Fibroblast of villous mesenchyme (primary cell): ENCODE measurements at regions not wholly inside any gene's neighbourhood (a gene's known extent, or its start where the extent isn't known, plus 50 kb on each side); places are given as distances from the start of the nearest gene placed in this dataset. TPM values are rescaled to one million over a fixed set of nuclear protein-coding genes. Genes with fewer than 3 reads are reported as not detected.

ENCODE experiments used
- DNase-seq: peaks from one replicate; pipeline ENCODE4 v3.0.0-alpha.2; 2010; ENCODE audit warnings: low read depth
- H3K4me3 ChIP-seq: 2 replicates; pipeline ENCODE4 v1.5.1; 2011; ENCODE audit warnings: low read depth, mild to moderate bottlenecking, low read length
- small RNA-seq: library from RNA; depleted of rRNA; stranded (forward); fragments of <200 nt; gene quantifications from one replicate; pipeline ENCODE3, GENCODE V24; 2012
- TF ChIP-seq, protein P1 (sequence below): IDR thresholded peaks from 2 replicates; pipeline ENCODE4 v1.5.1; 2012; ENCODE audit warnings: low read depth, mild to moderate bottlenecking, low read length; ENCODE audit not compliant: insufficient read depth

DNA sequence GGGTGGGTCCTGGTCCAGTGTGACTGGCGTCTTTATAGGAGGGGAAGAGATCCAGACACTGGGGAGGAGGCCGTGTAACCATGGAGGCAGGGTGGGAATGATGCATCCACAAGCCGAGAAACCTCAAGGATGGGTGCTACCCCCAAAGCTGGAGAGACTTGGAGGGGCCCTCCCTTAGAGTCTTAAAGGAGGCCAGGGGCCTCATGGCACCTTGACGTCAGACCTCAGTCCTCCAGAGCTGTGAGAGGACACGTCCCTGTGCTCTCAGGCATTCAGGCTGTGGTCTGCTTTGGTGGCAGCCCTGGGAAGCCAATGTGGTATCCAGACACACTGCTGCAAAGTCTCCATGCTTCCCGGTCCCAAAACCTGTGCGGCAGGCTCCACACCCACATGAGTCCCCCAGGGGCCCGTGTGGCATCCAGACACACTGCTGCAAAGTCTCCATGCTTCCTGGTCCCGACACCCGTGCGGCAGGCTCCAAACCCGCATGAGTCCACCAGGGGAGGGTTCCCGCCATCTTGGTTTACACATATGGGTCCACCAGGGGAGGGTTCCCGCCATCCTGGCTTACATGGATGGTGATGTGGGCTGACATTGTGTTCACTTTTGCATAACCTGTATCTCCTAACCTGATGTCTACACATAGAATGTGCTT lies 278.0 kb downstream of the SMOC2 start:
- H3K4me3 ChIP-seq = no peak overlapping the region
- DNase-seq = no peak
- TF ChIP-seq, protein P1, sequence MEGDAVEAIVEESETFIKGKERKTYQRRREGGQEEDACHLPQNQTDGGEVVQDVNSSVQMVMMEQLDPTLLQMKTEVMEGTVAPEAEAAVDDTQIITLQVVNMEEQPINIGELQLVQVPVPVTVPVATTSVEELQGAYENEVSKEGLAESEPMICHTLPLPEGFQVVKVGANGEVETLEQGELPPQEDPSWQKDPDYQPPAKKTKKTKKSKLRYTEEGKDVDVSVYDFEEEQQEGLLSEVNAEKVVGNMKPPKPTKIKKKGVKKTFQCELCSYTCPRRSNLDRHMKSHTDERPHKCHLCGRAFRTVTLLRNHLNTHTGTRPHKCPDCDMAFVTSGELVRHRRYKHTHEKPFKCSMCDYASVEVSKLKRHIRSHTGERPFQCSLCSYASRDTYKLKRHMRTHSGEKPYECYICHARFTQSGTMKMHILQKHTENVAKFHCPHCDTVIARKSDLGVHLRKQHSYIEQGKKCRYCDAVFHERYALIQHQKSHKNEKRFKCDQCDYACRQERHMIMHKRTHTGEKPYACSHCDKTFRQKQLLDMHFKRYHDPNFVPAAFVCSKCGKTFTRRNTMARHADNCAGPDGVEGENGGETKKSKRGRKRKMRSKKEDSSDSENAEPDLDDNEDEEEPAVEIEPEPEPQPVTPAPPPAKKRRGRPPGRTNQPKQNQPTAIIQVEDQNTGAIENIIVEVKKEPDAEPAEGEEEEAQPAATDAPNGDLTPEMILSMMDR = no peak

Small RNA genes in the stretch of these regions (small RNA-seq; reads per million reads assigned to genes)
- gene AL513210.1 = not detected
